PC-9 (cell line): ENCODE measurements at regions not wholly inside any gene's neighbourhood (a gene's known extent, or its start where the extent isn't known, plus 50 kb on each side); places are given as distances from the start of the nearest gene placed in this dataset.

Experiments used
- CTCF ChIP-seq: fragments of 200-600 bp; sonication (generic); conservative IDR thresholded peaks from 2 replicates; pipeline ENCODE4 v1.6.1; 2017; ENCODE audit warnings: mixed run types, antibody characterized with exemption, mild to moderate bottlenecking, moderate library complexity
- EZH2 ChIP-seq: fragments of 200-600 bp; sonication (generic); IDR thresholded peaks from 2 replicates; pipeline ENCODE4 v1.8.0; 2017; ENCODE audit warnings: antibody characterized with exemption, low read depth

- TF ChIP-seq CTCF (no peak), EZH2 (no peak)
These were observed 126.2 kb upstream of the RBFOX1 start for GRCh38 chr16:7206469-7206868.
